Erythroblast (primary cell): ENCODE measurements at regions not wholly inside any gene's neighbourhood (a gene's known extent, or its start where the extent isn't known, plus 50 kb on each side); places are given as distances from the start of the nearest gene placed in this dataset.

Experiments used
- GATA1 ChIP-seq: IDR thresholded peaks from 2 replicates; pipeline ENCODE4 v1.6.1; 2011; ENCODE audit warnings: low read depth, mild to moderate bottlenecking, control low read depth, low read length, moderate library complexity
- POLR2A ChIP-seq: IDR thresholded peaks from 2 replicates; pipeline ENCODE4 v1.6.1; 2011; ENCODE audit warnings: mild to moderate bottlenecking, low read length

DNA sequence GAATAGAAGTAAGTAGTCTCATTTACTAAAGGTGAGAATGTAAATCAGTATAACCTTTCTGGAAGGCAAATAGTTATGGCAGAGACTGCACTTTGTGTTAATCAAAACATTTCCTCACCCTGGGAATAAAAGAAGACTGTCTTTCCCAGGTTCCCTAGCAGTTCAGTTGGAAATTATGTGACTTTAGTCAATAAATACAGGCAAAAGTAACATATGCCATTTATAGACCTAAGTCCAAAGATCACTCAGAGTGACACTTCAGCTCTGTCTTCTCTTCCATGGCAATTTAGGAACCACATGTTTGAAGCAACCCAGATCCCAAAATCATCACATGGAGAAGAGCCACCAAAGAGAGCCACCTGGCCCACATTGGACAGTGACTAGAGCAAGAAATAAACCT lies 160.7 kb upstream of the SV2C start:
- TF ChIP-seq POLR2A, result no peak
- no peak for TF ChIP-seq GATA1
